Activated CD8-positive, alpha-beta memory T cell treated with anti-CD3 and anti-CD28 coated beads, Interleukin-2, amount 50 U/mL, for 1 hour (primary cell): ENCODE measurements at regions not wholly inside any gene's neighbourhood (a gene's known extent, or its start where the extent isn't known, plus 50 kb on each side); places are given as distances from the start of the nearest gene placed in this dataset.

Experiments
- DNase-seq: peaks from one replicate; pipeline ENCODE4 v3.0.0-alpha.2; 2020; ENCODE audit errors: extremely low read depth

DNA sequence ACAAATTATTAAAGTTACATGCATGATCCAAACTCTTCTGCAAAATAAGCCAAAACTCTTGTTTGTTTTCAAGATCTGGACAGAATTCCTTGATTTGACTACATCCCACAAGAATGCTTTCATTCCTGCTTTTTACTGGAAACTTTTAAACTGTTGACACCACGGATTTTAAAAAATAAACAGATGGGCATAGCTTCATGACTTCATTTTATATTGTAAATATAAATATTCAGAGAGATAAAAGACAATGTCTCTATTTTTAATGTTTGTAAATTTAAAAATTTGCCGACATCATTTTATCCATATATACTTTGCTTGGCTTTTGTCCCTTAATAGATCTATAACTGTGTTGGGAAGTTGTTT lies 134.3 kb upstream of the DCN start:
- no peak for DNase-seq

DNA sequence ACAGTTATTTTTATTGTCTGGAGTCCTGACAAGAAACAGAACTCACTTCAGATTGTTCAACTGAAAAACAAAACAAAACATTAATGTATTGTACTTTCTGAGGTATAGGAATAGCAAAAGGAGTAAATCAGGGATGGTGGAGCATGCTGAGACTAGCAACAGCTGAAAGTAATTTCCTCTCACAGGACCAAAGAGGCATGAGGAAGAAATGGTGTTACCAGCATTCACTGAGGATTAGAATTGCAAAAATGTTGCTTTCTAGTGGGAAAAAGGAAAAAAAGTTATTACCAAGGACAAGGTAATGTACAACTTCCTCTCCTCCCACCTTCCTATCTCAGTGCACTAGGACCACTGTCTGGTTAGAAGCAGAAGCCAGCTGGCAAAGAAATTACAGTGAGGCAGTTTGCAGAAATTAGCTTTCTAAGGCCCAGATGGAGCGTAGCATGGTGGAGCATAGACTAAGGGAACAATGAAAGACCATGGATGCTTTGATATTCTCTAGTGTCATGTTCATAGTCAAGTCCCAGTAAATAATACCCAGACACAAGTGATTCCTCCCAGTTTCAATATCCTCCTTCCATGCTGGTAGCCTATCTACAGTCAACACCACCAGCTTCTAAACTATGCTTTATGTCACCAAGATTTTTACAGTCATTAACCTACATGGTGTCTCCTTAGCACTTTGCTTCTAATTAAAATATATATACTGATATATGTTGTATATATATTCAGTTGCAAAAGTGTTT lies 133.7 kb upstream of the DCN start:
- no peak for DNase-seq

DNA sequence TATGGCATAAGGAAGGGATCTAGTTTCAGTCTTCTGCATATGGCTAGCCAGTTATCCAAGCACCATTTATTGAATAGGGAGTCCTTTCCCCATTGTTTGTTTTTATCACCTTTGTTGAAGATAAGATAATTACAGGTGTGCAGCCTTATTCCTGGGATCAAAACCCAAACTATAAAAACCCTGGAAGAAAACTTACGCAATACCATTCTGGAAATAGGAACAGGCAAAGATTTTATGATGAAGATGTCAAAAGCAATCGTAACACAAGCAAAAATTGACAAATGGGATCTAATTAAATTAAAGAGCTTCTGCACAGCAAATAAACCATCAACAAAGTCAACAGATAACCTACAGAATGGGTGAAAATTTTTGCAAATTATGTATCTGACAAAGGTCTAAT lies 128.5 kb upstream of the DCN start:
- no peak for DNase-seq

DNA sequence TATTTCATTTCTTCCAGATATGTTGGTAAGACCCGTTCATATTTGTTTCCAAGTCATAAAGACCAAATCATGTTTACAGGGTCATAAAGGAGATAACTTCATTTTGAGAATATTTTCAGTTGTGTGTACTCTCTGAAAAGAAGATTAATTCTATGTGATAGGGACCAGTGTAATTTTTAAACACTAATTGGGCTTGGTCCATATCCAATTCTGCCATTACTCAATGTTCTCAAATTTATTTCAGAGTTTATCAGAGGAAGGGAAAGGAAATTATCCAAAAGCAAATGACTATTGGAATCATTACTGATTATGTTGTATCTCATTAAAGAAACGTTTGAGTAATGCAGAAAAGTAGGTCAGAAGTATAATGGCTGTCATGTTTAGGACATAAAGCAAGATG lies 126.8 kb upstream of the DCN start:
- DNase-seq, result no peak

DNA sequence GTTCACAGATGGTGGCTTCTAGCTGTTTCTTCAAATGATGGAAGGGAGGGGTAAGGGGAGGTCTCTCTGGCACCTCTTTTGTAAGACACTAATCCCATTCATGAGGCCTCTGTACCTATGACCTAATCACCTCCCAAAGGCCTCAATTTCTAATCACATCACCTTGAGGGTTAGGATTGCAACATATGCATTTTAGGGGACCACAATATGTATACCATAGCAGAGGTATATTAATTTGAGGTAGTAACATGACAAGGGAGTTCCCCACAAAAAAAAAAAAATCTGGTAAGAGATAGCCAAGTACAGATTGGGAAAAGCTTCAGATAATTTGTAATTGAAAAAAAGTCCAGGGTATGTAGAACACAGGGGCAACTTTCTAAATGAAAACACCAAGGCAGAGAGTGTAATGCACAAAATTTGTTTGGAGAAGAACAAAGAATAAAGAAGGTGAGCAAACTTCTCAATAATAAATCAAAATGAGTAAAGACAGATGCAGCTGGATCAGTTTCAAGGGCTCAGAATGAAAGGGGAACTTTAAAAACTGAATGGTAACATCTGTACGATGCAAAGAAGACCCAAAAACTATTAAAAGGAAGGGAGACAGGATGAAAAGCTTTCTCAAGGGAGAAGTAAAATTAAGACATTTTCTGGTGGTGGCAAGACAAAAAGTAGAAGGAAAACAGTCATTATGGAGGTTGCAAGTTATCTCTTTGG lies 125.5 kb upstream of the DCN start:
- no peak for DNase-seq

DNA sequence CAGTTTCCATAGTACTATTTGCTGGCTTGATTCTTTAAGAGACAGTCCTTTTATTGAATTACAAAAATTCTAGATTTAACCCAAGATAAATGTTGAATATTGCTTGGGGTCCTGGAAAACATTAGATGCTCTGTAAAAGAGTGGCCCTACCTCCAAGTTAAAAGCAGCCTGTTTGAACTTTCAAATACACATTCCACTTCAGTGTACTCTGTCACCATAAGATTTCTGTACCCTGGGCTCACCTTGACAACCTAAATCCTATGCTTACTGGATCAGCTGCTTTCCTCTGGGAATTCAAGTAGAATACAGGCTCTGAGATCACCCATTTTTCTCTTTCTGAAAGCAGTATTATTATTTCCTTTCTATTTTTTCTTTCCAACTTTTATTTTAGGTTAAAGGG lies 107.7 kb upstream of the DCN start:
- DNase-seq, result no peak

DNA sequence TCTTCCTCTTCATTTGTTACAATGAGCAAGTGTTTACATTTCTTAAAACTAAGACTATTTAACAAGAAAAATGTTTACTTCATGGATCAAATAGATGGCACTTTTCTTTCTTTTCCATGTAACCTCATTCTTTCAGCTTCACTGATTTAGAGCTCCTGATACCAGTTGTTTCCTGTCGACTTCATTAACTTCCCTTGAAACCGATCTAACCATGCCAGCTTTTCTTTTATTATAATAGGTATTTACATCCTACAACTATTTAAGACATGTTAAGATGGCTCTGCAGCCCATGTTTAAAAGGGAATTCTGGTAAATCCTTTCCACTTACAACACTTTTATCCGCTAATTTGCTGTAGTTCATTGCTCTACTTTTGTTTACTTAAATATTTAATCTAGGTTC lies 107.3 kb upstream of the DCN start:
- no peak for DNase-seq

DNA sequence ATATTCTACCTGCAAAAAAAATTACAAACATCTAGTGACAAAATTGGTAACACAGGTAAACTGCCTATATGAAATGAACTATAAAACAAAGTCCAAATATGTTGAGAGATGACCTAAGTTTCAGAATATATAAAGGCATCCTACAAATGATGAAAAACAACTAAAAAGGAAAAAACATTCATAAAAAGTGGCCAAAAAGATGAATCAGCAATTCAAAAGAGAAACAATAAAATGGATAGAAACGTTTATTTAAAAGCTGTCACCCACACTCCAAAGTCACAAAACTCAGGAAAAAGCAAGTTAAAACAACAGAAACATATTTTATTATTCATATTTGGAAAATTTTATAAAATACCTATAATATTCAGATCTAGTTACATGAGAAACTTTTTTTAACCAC lies 106.5 kb upstream of the DCN start:
- DNase-seq, result no peak

DNA sequence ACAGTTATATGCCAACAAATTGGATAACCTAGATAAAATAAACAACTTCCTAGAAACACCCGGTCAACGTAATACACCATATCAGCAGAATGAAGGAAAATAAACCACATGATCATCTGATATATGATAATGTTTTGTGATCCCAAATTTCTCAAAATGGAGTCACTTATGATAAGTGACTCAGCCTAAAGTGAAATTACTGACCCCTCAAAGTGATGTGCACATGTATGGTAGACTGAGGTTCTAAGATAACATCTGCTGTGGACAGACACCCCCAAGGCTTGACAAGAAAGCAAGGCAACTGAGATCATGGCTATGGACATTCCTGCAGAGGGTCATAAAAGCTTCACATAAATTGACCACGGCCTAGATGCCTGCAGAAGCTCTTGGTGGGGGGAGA lies 105.1 kb upstream of the DCN start:
- DNase-seq, result no peak

DNA sequence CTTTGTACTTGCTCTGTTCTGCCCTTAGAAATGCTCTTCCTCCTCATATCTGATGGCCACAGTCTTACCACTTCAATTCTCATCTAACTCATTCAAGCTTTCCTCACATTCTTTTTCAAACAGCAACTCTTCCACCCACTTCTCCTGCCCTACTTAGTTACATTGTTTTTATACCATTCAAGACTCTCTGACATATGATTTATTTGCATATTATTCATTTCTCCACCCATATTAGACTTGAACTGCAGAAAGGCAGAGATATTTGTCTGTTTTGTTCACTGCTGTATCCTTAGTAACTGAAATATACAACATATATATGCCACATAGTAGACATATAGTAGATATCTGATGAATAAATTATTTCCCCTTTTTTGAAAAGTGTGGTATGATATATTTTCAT lies 95.5 kb upstream of the DCN start:
- DNase-seq, result no peak

DNA sequence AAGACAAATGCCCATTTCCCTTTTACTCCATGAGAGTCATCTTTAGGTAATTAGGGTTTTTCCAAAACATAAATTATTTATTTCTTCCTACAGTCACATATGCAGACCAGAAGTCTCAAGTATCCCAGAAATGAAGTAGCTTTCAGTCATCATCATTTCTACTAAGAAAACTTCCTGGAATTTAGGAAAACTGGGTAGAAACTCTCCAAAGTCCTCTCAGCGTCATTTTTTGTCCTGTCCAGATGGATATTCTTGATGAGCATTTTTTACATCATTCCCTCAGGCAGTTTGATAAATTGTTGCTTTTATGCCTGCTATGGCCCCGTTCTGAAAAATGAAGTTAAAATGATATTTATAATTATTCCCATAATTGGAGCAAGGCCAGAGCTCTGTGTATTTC lies 93.9 kb upstream of the DCN start:
- DNase-seq, result no peak

DNA sequence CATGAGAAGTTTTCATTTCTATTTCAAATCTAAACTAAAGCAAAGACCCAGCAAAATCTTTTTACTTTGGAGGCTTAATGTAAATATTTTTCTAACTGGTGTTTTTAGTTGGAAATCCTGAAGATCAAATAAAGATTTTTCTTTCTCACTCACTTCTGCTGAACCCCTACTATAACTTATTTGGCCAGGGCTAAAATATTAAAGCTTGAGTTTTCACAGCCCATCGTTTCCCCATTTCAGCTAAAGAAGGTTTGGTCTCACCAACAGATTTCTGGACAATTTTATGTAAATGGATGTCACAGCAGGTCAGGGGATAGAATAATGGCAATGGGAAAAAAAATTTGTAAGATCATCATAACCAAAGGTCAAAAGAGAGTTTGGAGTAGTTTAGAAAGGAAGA lies 92.7 kb upstream of the DCN start:
- DNase-seq, result no peak

DNA sequence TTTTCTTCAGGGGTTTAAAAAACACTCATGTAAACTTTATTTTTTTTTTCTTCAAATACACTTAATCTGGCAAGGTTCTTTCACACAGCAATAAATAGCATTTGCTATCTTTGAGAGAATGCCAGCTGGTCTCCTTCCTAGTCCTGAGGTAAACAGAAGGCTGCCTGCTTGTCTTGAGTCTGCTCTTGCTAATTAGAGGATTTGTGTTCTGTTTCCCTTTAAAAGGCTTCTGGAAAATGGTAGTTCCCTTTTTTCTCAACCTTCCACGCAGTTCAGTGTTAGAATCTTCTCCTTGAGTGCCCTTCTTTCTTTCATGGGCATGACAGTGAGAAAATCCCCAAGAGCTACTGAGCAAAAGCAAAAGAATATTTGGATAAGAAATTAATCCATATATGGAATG lies 92.3 kb upstream of the DCN start:
- DNase-seq, result no peak

DNA sequence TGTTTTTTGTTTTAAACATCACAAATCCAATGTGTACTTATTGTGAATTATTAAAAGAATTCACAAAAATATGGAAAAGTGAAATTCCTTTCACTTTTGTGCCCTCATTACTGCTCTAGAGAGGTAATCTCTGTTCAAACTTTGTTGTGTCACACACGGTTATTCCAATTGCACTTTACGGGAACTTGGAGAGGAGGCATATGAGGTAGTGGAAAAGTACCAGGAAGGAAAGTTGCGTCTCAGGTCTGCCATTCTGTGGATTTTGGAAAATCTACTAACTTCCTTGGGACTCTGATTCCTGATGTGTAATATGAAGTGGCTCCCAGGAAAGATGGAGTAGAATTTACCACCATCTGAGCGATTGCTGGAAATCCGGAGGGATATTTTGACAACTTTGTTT lies 90.9 kb upstream of the DCN start:
- no peak for DNase-seq

DNA sequence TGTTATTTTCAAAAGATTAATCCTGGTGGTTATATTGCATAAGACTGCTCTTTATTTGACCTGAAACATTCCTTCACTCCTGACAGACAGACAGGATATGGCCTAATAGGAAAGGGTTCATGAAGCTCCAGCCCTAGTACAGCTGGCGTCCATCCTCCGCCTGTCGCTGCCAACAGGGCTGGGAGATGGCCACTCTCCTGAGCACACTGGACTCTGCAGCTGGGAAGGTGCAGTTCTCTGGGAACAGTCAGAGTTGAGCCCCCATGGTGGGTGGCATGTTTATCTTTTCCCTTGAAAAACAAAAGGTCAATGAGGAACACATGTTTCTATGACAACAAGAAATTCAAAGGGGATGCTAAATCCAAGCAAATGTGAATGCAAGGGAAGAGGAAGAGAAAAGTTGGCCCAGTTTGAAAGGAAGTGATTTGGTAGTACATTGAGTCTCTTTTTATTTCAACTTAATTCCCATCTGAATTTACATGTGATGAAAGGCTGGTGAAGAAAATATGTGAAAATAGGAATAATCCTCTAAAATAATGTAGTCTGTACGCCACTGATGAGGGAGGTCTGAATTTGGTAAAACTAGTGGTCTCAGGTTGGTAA lies 89.9 kb upstream of the DCN start:
- no peak for DNase-seq

DNA sequence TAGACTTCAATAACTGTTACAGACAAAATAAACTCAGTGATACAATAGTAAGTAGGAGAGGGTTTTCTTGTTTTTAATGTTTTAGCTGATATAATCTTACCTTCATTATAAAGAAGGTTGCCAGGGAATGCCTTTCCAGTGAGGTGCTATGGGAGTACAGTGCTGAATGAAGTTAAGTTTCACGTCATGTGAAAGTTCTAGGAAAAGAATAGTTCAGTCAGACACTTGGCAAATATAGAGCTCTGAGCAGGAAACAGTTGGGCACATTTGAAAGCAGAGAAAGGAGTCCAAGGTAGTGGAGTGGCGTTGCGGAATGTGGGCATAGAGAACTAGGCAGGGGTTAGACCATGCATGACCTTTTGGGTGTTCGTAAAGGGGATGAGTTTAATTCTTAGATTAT lies 88.6 kb upstream of the DCN start:
- no peak for DNase-seq

DNA sequence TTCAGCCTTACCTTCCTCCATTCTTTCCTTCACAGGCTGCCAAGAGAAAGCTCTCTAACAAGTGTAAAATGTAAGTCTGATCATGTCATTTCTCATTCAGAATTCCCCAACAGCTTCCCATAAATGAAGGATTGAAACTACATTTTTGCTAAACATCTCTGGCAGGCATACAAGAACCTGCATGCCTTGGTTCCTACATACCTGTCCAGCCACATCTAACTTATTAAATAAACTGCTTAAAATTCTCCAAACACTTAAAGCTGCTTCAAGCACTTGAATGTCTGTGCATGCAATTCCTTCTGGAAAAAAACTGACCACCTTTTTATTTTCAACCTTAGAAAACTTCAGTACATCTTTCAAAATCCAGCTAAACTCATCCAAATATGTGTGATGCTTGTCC lies 84.4 kb upstream of the DCN start:
- DNase-seq, result no peak

DNA sequence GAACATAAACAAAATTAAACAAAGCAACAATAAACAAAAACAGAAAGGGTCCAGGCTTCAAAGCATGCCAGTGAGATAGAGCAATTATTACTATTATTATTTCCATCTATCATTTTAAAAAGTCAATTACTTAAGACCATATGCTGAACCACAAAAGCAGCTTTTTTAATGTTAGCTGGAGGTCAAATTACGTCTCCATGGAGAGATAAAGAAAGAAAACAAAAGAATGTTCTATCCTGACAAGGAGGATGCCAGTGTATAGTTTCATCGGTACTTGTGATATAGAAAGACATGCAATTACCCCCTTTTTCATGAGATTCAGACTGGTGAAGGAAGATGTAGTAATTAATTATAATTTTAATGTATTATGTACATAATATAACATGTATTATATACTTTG lies 81.6 kb upstream of the DCN start:
- DNase-seq, result no peak

DNA sequence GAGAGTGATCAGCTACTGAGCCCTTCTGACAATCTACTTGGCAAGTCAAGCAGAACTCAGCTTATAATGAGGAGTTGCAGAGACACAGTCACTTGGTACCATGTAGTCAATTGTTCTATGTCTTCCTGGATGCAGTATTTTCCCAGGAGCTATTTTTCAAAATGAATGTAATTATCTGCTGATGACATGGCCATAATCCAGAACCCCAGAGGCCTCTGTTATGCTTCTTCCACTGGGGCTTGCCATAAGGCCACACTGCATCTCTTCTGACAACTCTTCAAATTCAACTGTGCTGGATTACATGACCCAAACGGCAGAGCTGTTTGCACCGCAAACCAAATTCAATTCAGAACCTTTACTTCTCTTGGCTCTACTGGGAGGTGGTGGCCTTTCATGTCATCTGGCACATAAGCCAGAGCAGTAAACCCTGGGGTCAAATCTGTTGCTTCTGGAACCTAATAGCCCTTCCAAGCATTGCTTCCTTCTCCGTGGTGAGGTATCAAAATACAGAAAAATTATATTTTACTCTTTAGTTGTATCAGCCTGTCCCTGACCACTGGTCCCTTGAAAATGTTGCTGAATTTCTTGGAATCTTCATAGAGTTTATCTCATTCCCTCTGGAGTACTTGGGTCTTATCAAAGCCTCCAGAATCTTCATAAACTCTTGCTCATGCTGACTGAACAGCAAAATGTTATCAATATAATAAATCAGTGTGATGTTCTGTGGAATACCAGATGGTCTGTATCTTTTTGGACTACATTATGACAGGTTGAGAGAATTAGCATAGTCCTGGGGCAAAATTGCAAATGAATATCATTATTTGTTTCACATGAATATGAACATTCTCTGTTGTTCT lies 79.4 kb upstream of the DCN start:
- DNase-seq, result no peak

DNA sequence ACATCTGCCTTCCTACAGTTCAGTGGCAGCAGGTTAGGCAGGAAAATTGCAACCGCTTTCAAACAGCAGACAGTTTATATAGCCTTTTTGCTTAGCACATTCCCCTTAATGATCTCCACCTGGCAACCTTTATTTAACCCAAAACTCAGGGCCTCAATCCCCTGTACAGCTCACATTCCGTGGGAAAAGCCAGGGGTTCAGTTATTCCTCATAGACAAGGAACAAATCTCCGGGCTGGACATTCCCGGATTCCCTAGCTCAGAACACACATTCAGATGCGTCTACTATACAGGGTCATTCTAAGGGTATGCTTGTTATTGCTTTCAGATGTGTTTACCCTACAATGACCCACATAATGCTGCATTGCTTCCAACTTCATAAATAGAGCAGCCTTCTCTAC lies 73.8 kb upstream of the DCN start:
- no peak for DNase-seq

DNA sequence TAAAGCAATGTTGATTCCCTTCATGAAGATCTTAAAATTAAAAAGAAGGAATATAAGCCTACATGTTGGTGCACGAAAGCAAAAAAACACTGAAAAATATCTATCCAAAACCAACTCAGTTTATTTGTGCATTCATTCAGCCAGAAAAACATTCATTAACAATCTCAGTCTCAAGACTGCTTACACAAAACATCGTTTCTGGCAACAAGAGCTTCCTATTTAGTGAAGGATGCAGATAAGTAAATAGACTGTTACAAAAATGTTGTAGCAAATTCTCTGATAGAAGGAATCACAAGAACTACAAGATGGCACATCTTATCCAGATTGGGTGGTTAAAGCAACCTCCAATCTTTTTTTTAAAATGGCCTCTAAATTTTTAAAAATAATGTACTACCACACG lies 69.7 kb upstream of the DCN start:
- DNase-seq, result no peak

DNA sequence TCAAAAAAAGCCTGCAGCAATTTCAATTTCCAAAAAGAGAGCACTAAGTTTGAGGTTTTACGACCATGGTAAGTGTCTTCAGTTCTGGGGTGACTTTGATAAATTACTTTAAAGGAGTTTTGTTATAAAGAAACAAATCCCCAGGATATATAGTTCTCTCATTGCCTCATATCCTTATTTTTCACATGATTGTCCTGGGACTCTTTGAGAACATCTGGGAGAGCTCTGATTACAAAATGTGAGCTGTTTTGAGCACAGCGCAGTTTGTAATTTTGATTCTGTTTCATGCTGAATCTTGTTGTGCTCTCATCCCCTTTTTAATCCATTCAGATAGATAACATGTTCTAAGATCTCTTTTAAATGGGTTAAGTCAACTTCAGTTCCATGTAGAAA lies 67.7 kb upstream of the DCN start:
- DNase-seq, result no peak
